Astrocyte (in vitro differentiated cells and primary cell): ENCODE measurements at regions not wholly inside any gene's neighbourhood (a gene's known extent, or its start where the extent isn't known, plus 50 kb on each side); places are given as distances from the start of the nearest gene placed in this dataset.

ENCODE experiments used
- DNase-seq: peaks from one replicate; pipeline ENCODE4 v3.0.0-alpha.2; 2010; ENCODE audit warnings: low read depth
- FAIRE-seq: peaks from 2 replicates; lab custom pipeline; 2011; peaks lifted over from hg19 to GRCh38; lab: Jason Lieb, UNC
- H2AFZ ChIP-seq: 2 replicates; pipeline ENCODE4 v1.6.0; 2012; ENCODE audit warnings: low read depth, low read length, inconsistent platforms
- H3K27ac ChIP-seq: 2 replicates; pipeline ENCODE4 v1.5.1; 2011; ENCODE audit warnings: low read depth, low read length, inconsistent platforms
- H3K27me3 ChIP-seq: 2 replicates; pipeline ENCODE4 v1.6.0; 2011; ENCODE audit warnings: low read length, inconsistent platforms; ENCODE audit not compliant: insufficient read depth
- H3K36me3 ChIP-seq: 2 replicates; pipeline ENCODE4 v1.5.1; 2011; ENCODE audit warnings: low read length, inconsistent platforms; ENCODE audit not compliant: insufficient read depth
- H3K4me1 ChIP-seq: 2 replicates; pipeline ENCODE4 v1.5.1; 2011; ENCODE audit warnings: low read length, inconsistent platforms; ENCODE audit not compliant: insufficient read depth
- H3K4me2 ChIP-seq: 2 replicates; pipeline ENCODE4 v1.6.0; 2012; ENCODE audit warnings: low read length, inconsistent platforms
- H3K4me3 ChIP-seq: 2 replicates; pipeline ENCODE4 v1.5.1; 2011; ENCODE audit warnings: low read depth, mild to moderate bottlenecking, low read length, inconsistent platforms; ENCODE audit not compliant: insufficient read depth
- H3K79me2 ChIP-seq: 2 replicates; pipeline ENCODE4 v1.6.0; 2012; ENCODE audit warnings: mild to moderate bottlenecking, low read length, inconsistent platforms; ENCODE audit not compliant: insufficient read depth
- H3K9ac ChIP-seq: 2 replicates; pipeline ENCODE4 v1.6.0; 2012; ENCODE audit warnings: mild to moderate bottlenecking, low read length, inconsistent platforms
- H3K9me3 ChIP-seq: 2 replicates; pipeline ENCODE4 v1.5.1; 2012; ENCODE audit warnings: low read depth, mild to moderate bottlenecking, low read length, inconsistent platforms; ENCODE audit not compliant: insufficient read depth
- H4K20me1 ChIP-seq: 2 replicates; pipeline ENCODE4 v1.6.0; 2012; ENCODE audit warnings: low read length, inconsistent platforms; ENCODE audit not compliant: insufficient read depth
- H3K27ac Mint-ChIP-seq: one replicate; pipeline ENCODE4 v1.8.0; 2021; ENCODE audit warnings: mild to moderate bottlenecking, mixed read lengths; ENCODE audit not compliant: unreplicated experiment
- H3K27me3 Mint-ChIP-seq: one replicate; pipeline ENCODE4 v1.8.0; 2021; ENCODE audit warnings: low read depth, mixed read lengths; ENCODE audit not compliant: unreplicated experiment
- H3K36me3 Mint-ChIP-seq: one replicate; pipeline ENCODE4 v1.8.0; 2021; ENCODE audit warnings: low read depth, mixed read lengths; ENCODE audit not compliant: unreplicated experiment
- H3K4me1 Mint-ChIP-seq: one replicate; pipeline ENCODE4 v1.8.0; 2021; ENCODE audit warnings: low read depth, mixed read lengths; ENCODE audit not compliant: unreplicated experiment
- H3K4me3 Mint-ChIP-seq: one replicate; pipeline ENCODE4 v1.8.0; 2021; ENCODE audit warnings: mild to moderate bottlenecking, moderate library complexity, mixed read lengths; ENCODE audit not compliant: unreplicated experiment
- H3K9me3 Mint-ChIP-seq: one replicate; pipeline ENCODE4 v1.8.0; 2021; ENCODE audit warnings: mild to moderate bottlenecking, mixed read lengths; ENCODE audit not compliant: unreplicated experiment
- EZH2 ChIP-seq: IDR thresholded peaks from 2 replicates; pipeline ENCODE4 v1.6.1; 2012; ENCODE audit warnings: mild to moderate bottlenecking, low read length, inconsistent platforms; ENCODE audit not compliant: insufficient read depth
- TF ChIP-seq, protein P1 (sequence below): IDR thresholded peaks from 2 replicates; pipeline ENCODE4 v1.5.1; 2011; ENCODE audit warnings: low read depth, mild to moderate bottlenecking, inconsistent platforms, low read length, moderate library complexity; ENCODE audit not compliant: insufficient read depth

DNA sequence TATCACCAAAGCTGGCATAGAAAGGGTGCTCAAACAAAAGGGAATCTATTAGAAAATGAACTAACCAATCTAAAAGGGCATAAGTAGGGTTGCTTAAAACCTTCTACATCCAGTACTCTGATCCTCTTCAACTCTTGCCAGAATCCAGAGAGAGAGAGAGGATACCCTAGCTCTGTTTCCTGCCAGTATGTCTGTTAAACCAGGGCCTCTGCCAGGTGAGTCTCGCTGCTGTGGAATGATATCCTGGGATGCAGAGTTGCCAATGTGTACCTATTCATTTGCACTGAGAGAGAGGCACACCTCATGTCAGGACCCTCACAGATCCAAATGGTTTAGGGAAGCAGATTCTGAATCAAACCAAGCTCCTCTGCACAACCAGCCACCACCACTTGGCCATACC, 79.8 kb upstream of the DYNLRB2 start:
- no peak overlapping the region for H3K27ac Mint-ChIP-seq
- H3K9me3 Mint-ChIP-seq, result no peaks in the 10 kb centered on the region
- peaks cover 16% of the 10 kb centered on the region for H3K4me1 Mint-ChIP-seq
- Histone ChIP-seq H3K27me3 (peaks cover 2% of the 10 kb centered on the region), H3K4me1 (no peaks in the 10 kb centered on the region), H4K20me1 (no peaks in the 10 kb centered on the region), H3K27ac (no peak overlapping the region), H3K36me3 (no peaks in the 10 kb centered on the region), H3K4me2 (no peak overlapping the region), H2AFZ (no peak overlapping the region), H3K9ac (no peak overlapping the region), H3K4me3 (no peak overlapping the region), H3K9me3 (no peaks in the 10 kb centered on the region), H3K79me2 (no peaks in the 10 kb centered on the region)
- H3K27me3 Mint-ChIP-seq, result peaks cover 5% of the 10 kb centered on the region
- no peaks in the 10 kb centered on the region for H3K36me3 Mint-ChIP-seq
- TF ChIP-seq, protein P1, sequence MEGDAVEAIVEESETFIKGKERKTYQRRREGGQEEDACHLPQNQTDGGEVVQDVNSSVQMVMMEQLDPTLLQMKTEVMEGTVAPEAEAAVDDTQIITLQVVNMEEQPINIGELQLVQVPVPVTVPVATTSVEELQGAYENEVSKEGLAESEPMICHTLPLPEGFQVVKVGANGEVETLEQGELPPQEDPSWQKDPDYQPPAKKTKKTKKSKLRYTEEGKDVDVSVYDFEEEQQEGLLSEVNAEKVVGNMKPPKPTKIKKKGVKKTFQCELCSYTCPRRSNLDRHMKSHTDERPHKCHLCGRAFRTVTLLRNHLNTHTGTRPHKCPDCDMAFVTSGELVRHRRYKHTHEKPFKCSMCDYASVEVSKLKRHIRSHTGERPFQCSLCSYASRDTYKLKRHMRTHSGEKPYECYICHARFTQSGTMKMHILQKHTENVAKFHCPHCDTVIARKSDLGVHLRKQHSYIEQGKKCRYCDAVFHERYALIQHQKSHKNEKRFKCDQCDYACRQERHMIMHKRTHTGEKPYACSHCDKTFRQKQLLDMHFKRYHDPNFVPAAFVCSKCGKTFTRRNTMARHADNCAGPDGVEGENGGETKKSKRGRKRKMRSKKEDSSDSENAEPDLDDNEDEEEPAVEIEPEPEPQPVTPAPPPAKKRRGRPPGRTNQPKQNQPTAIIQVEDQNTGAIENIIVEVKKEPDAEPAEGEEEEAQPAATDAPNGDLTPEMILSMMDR, result no peak
- no peak for TF ChIP-seq EZH2
- no peak overlapping the region for H3K4me3 Mint-ChIP-seq
- no peak for FAIRE-seq
- DNase-seq, result no peak

DNA sequence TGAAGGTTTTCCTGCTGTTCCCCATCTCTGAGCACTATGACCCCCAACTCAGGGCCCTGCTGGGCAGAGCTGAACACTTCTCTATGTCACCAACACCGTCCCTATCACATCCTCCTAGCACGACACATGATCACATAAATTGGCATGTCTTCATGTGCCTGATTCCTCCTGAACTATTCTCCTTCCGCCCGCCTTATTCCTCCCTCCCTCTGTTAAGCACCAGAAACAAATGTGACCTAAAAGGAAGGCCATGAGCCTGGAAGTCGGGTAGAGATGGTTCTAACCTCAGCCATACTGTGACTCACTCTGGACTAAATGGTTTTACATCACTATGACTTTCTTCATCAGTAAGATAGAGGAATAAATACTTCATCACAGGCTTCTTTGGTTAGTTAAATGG, 80.8 kb upstream of the DYNLRB2 start:
- Mint-ChIP-seq H3K4me3 (no peak overlapping the region), H3K27me3 (peaks cover 5% of the 10 kb centered on the region), H3K4me1 (peaks cover 16% of the 10 kb centered on the region), H3K36me3 (no peaks in the 10 kb centered on the region), H3K27ac (no peak overlapping the region), H3K9me3 (no peaks in the 10 kb centered on the region)
- H3K4me2 ChIP-seq, result no peak overlapping the region
- no peaks in the 10 kb centered on the region for H3K79me2 ChIP-seq
- H3K27me3 ChIP-seq, result peaks cover 2% of the 10 kb centered on the region
- DNase-seq (peak; percentile 12), FAIRE-seq (no peak)
- H2AFZ ChIP-seq, result no peak overlapping the region
- no peak for TF ChIP-seq EZH2
- TF ChIP-seq, protein P1, result no peak
- H3K27ac ChIP-seq, result no peak overlapping the region
- H3K4me1 ChIP-seq, result no peaks in the 10 kb centered on the region
- H3K36me3 ChIP-seq, result no peaks in the 10 kb centered on the region
- no peaks in the 10 kb centered on the region for H4K20me1 ChIP-seq
- H3K9me3 ChIP-seq, result no peaks in the 10 kb centered on the region
- no peak overlapping the region for H3K9ac ChIP-seq
- no peak overlapping the region for H3K4me3 ChIP-seq

DNA sequence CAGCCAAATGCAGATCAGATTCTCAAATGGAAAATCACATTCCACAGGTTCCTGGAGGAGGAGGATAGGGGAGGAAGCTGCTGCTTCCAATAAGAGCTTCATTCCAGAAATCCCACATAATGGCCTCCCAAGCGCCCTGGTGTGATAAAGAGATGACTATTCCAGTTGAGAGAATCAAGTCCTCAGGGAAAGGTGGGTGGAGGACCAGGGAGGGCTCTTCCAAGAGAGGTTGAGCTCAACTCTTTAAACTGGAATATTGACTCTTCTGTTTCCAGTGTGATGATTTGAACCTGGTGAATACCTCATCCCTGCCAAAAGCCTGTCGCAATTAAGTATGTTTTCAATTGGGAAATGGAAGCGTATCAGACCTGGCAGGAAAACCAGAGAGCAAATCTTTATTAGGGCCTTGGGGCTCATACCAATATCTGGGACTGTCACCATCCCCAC, 81.4 kb upstream of the DYNLRB2 start:
- no peak overlapping the region for H3K9ac ChIP-seq
- no peaks in the 10 kb centered on the region for H4K20me1 ChIP-seq
- peak overlapping the region; percentile 14 for H3K4me2 ChIP-seq
- H3K9me3 ChIP-seq, result no peaks in the 10 kb centered on the region
- no peak overlapping the region for H3K4me3 Mint-ChIP-seq
- DNase-seq, result peak; percentile 77
- TF ChIP-seq EZH2, result no peak
- TF ChIP-seq, protein P1, result no peak
- peaks cover 4% of the 10 kb centered on the region for H3K27me3 ChIP-seq
- H3K79me2 ChIP-seq, result no peaks in the 10 kb centered on the region
- H3K36me3 ChIP-seq, result no peaks in the 10 kb centered on the region
- no peaks in the 10 kb centered on the region for H3K9me3 Mint-ChIP-seq
- H3K27ac Mint-ChIP-seq, result no peak overlapping the region
- H3K36me3 Mint-ChIP-seq, result no peaks in the 10 kb centered on the region
- H2AFZ ChIP-seq, result no peak overlapping the region
- no peaks in the 10 kb centered on the region for H3K4me1 ChIP-seq
- H3K27me3 Mint-ChIP-seq, result peaks cover 3% of the 10 kb centered on the region
- no peak overlapping the region for H3K4me3 ChIP-seq
- H3K4me1 Mint-ChIP-seq, result peaks cover 13% of the 10 kb centered on the region
- H3K27ac ChIP-seq, result no peak overlapping the region
- no peak for FAIRE-seq
